Uterus (tissue), 2 donors: ENCODE measurements at regions not wholly inside any gene's neighbourhood (a gene's known extent, or its start where the extent isn't known, plus 50 kb on each side); places are given as distances from the start of the nearest gene placed in this dataset.

ENCODE experiments used
- POLR2A ChIP-seq, 2 donors: fragments of 450-650 bp; IDR thresholded peaks; one replicate each; pipeline ENCODE4 v1.6.1; 2016; ENCODE audit warnings: antibody characterized with exemption in 2 of 2, mild to moderate bottlenecking in 1 of 2, moderate library complexity in 1 of 2
- TF ChIP-seq, protein P1 (sequence below), 4 experiments: fragments of 200-600 bp in 2 of 4; fragments of 450-650 bp in 2 of 4; sonication (generic) in 2 of 4; IDR thresholded peaks; one replicate each; pipeline ENCODE4 v1.5.1; 2016 to 2019; ENCODE audit warnings: antibody characterized with exemption in 4 of 4, mild to moderate bottlenecking in 2 of 4, moderate library complexity in 1 of 4

DNA sequence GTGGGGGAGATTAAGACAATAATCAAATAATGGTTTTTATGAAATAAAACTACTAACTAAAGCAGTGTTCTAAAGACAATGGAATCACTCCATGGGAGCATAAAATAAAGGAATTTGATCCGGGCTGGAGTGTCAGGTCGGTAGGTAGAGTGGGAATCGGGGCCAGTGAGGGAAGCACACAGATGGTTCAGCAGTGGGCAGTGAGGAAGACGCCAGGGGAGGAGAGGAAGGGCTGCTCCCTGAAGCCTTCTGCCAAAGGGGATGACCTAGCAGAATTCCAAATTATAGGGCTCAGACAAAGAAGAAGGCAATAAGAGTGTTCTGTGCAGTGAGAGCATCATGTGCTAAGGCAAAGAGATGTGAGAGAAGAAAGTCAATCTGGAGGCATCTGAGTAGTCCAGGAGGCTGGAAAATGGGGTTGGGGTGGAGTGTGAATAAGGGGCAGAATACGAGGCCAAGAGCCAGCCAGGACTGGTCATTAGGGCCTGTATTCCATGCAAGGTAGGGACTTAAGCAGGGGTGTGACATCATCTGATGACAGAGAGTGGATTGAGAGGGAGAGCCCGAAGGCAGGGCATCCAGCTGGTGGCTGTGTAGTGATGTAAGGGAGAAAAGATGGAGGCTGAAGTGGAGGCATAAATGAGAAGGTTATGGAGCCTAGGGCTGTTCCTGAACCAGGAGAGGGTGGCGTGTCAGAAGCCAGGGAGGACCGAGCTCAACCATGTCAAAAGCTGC is 137.6 kb downstream of the COPRS start:
- TF ChIP-seq, protein P1, sequence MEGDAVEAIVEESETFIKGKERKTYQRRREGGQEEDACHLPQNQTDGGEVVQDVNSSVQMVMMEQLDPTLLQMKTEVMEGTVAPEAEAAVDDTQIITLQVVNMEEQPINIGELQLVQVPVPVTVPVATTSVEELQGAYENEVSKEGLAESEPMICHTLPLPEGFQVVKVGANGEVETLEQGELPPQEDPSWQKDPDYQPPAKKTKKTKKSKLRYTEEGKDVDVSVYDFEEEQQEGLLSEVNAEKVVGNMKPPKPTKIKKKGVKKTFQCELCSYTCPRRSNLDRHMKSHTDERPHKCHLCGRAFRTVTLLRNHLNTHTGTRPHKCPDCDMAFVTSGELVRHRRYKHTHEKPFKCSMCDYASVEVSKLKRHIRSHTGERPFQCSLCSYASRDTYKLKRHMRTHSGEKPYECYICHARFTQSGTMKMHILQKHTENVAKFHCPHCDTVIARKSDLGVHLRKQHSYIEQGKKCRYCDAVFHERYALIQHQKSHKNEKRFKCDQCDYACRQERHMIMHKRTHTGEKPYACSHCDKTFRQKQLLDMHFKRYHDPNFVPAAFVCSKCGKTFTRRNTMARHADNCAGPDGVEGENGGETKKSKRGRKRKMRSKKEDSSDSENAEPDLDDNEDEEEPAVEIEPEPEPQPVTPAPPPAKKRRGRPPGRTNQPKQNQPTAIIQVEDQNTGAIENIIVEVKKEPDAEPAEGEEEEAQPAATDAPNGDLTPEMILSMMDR (IDR thresholded peaks at IDR 0.05), result no peak
- no peak for TF ChIP-seq POLR2A (IDR thresholded peaks at IDR 0.05)
